ENCODE measurements at regions not wholly inside any gene's neighbourhood (a gene's known extent, or its start where the extent isn't known, plus 50 kb on each side); places are given as distances from the start of the nearest gene placed in this dataset.

DNA sequence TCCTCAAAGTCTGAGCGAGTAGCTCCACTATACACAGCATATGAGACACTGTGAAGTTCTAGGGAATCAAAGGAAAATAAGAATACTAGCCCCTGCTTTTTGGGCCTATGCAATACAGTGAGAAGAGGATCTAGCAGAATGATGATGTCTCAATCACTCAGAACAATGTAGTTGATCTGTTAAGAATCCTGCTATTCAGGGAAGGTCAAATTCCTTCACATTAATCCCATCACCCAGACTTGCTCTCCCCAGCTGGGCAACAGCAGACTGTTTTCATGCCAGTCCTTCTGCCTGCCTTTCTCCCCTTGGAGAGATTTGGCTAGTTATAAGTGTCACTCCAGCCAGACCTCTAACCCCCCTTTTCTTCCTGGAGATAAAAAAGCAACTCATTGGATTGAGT lies 230.0 kb upstream of the EPHA4 start:
- intact Hi-C loops (cut with micrococcal nuclease; ENCODE audit: unreplicated experiment) = no loop called here

More for the DNA sequence above, 230.0 kb upstream of the EPHA4 start:
- no TSS peak for BruUV-seq (replicated peaks)
- Histone ChIP-seq H3K27me3 (ENCODE audit: control insufficient read depth in 1 of 2, insufficient read depth in 2 of 2, low read length in 2 of 2) (no peaks in the 10 kb centered on the region), H3K9ac (ENCODE audit: insufficient read depth, low read depth, low read length) (no peak overlapping the region), H3K9me3 (ENCODE audit: low read length) (peaks cover 13% of the 10 kb centered on the region), H3K4me3 (replicated peaks in 1 of 3; ENCODE audit: insufficient read depth in 1 of 3, low read depth in 2 of 3, low read length in 3 of 3) (no peak overlapping the region), H4K20me1 (ENCODE audit: insufficient read depth, low read length) (no peaks in the 10 kb centered on the region), H3K4me2 (ENCODE audit: low read depth, low read length) (no peak overlapping the region), H3K79me2 (ENCODE audit: insufficient read depth, low read length) (no peaks in the 10 kb centered on the region), H2AFZ (ENCODE audit: low read length) (no peak overlapping the region), H3K27ac (ENCODE audit: extremely low read length, insufficient read depth, low read length) (no peak overlapping the region), H3K4me1 (ENCODE audit: insufficient read depth, low read length) (no peaks in the 10 kb centered on the region), H3K36me3 (replicated peaks in 1 of 2; ENCODE audit: control insufficient read depth in 1 of 2, insufficient read depth in 2 of 2, low read length in 2 of 2) (no peaks in the 10 kb centered on the region)
- POLR2A ChIA-PET = no interaction called here
- in situ Hi-C loops (cut with HindIII; ENCODE audit: extremely low pct_ligation_motif_present, low pct_unique_long_range_greater_than_20kb) = no loop called here
- DNase-seq (ENCODE audit: low spot score) (no peak), ATAC-seq (no peak), FAIRE-seq (no peak)
- TF ChIP-seq ZNF230 (CRISPR knock-in tag; IDR thresholded peaks at IDR 0.05) (no peak), AKAP8 (CRISPR knock-in tag; IDR thresholded peaks at IDR 0.05) (no peak), ZUFSP (CRISPR knock-in tag; IDR thresholded peaks at IDR 0.05; ENCODE audit: borderline replicate concordance) (no peak), ISL2 (CRISPR knock-in tag; IDR thresholded peaks at IDR 0.05) (no peak), RERE (CRISPR knock-in tag; IDR thresholded peaks at IDR 0.05; ENCODE audit: low read depth) (no peak), SIN3A (IDR thresholded peaks at IDR 0.05; ENCODE audit: borderline replicate concordance, low read depth, low read length) (no peak), SAFB2 (CRISPR knock-in tag; IDR thresholded peaks at IDR 0.05; ENCODE audit: borderline replicate concordance, low read depth) (no peak), MLX (CRISPR knock-in tag; IDR thresholded peaks at IDR 0.05) (no peak), SMAD3 (CRISPR knock-in tag; IDR thresholded peaks at IDR 0.05) (no peak), ZNF138 (CRISPR knock-in tag; IDR thresholded peaks at IDR 0.05; ENCODE audit: low read depth) (no peak), HOXA5 (CRISPR knock-in tag; IDR thresholded peaks at IDR 0.05) (no peak), FOSL2 (CRISPR knock-in tag; IDR thresholded peaks at IDR 0.05) (no peak)
- TF ChIP-seq, protein P1, sequence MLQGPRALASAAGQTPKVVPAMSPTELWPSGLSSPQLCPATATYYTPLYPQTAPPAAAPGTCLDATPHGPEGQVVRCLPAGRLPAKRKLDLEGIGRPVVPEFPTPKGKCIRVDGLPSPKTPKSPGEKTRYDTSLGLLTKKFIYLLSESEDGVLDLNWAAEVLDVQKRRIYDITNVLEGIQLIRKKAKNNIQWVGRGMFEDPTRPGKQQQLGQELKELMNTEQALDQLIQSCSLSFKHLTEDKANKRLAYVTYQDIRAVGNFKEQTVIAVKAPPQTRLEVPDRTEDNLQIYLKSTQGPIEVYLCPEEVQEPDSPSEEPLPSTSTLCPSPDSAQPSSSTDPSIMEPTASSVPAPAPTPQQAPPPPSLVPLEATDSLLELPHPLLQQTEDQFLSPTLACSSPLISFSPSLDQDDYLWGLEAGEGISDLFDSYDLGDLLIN (CRISPR knock-in tag; IDR thresholded peaks at IDR 0.05; ENCODE audit: borderline replicate concordance) = no peak
- 15% methylated on average over 1 of the region's 1 CpG for WGBS (ENCODE audit: low lambda C conversion rate)
- CTCF ChIA-PET (ENCODE audit: low intra/inter-chr PET ratio, low total read pairs) = no interaction called here

All from HepG2 (cell line).